K562 (cell line): ENCODE measurements at regions not wholly inside any gene's neighbourhood (a gene's known extent, or its start where the extent isn't known, plus 50 kb on each side); places are given as distances from the start of the nearest gene placed in this dataset.

ENCODE experiments used
- FOXM1 ChIP-seq, 2 experiments: fragments of 450-650 bp in 1 of 2; sonication (generic) in 1 of 2; formaldehyde crosslinking in 1 of 2; IDR thresholded peaks; 2 replicates each; pipeline versions ENCODE4 v1.6.1 to v1.9.0; 2017 to 2022; ENCODE audit warnings: low read depth in 2 of 2, mild to moderate bottlenecking in 2 of 2, missing genetic modification reagents in 1 of 2, moderate library complexity in 1 of 2
- HDAC8 ChIP-seq: fragments of 450-650 bp; IDR thresholded peaks from 2 replicates; pipeline ENCODE4 v1.6.1; 2016; ENCODE audit warnings: mild to moderate bottlenecking, missing genetic modification characterization, moderate library complexity, missing compliant biosample characterization
- HNRNPL ChIP-seq: fragments of 200-400 bp; formaldehyde crosslinking; IDR thresholded peaks from 2 replicates; pipeline ENCODE4 v1.6.1; 2017; ENCODE audit warnings: low read depth, mild to moderate bottlenecking, low read length
- MYC ChIP-seq, 2 experiments: fragments of 250-450 bp in 1 of 2; sonication (Bioruptor Pico) in 1 of 2; IDR thresholded peaks; 2 replicates each; pipeline versions ENCODE4 v1.5.1 to v1.6.1; 2012 to 2021; ENCODE audit warnings: low read depth in 2 of 2, borderline replicate concordance in 1 of 2, improper control_type of control experiment in 1 of 2, low read length in 1 of 2, mild to moderate bottlenecking in 1 of 2, moderate library complexity in 1 of 2
- PHF8 ChIP-seq: fragments of 200-600 bp; sonication (generic); IDR thresholded peaks from 2 replicates; pipeline ENCODE4 v1.6.1; 2012; ENCODE audit warnings: mixed run types, mild to moderate bottlenecking, inconsistent platforms, low read length, moderate library complexity, borderline replicate concordance
- POLR2AphosphoS5 ChIP-seq: IDR thresholded peaks from 2 replicates; pipeline ENCODE4 v1.6.1; 2011; ENCODE audit warnings: mild to moderate bottlenecking, low read depth, low read length, moderate library complexity; ENCODE audit not compliant: control insufficient read depth, insufficient read depth
- RNF2 ChIP-seq: sonication (generic); IDR thresholded peaks from 2 replicates; pipeline ENCODE4 v1.6.1; 2016
- SREBF2 ChIP-seq: sonication (generic); formaldehyde crosslinking; IDR thresholded peaks from 2 replicates; pipeline ENCODE4 v1.4.0; 2020; ENCODE audit warnings: mild to moderate bottlenecking, missing genetic modification reagents
- VEZF1 ChIP-seq: fragments of 200-800 bp; sonication (Bioruptor generic); IDR thresholded peaks from 2 replicates; pipeline ENCODE4 v1.6.1; 2017; ENCODE audit warnings: missing genetic modification characterization, missing compliant biosample characterization
- ZNF146 ChIP-seq: IDR thresholded peaks from one replicate; pipeline ENCODE4 v1.6.1; 2018; ENCODE audit warnings: missing compliant biosample characterization; ENCODE audit not compliant: unreplicated experiment
- ZNF282 ChIP-seq: sonication (generic); formaldehyde crosslinking; IDR thresholded peaks from 2 replicates; pipeline ENCODE4 v1.8.1; 2023; ENCODE audit warnings: missing genetic modification reagents
- ZNF41 ChIP-seq: fragments of 250-450 bp; sonication (Bioruptor Pico); conservative IDR thresholded peaks from 2 replicates; pipeline ENCODE4 v1.4.0; 2020; ENCODE audit warnings: mild to moderate bottlenecking
- TF ChIP-seq, protein P1 (sequence below): fragments of 250-450 bp; sonication (Bioruptor Pico); IDR thresholded peaks from 2 replicates; pipeline ENCODE4 v1.4.0; 2020; ENCODE audit warnings: mild to moderate bottlenecking
- TF ChIP-seq, protein P2 (sequence below), 2 experiments: IDR thresholded peaks; 2 replicates each; pipeline ENCODE4 v1.6.1; 2012; ENCODE audit warnings: improper control_type of control experiment in 2 of 2, low read depth in 2 of 2, low read length in 2 of 2, borderline replicate concordance in 1 of 2

GRCh38 chr5:40001796-40002195 is 577.0 kb upstream of the DAB2 start:
- TF ChIP-seq ZNF41 (CRISPR knock-in tag) (no peak), HNRNPL (no peak), PHF8 (no peak), RNF2 (no peak), POLR2AphosphoS5 (no peak), VEZF1 (CRISPR knock-in tag) (no peak), HDAC8 (tag) (no peak), SREBF2 (CRISPR knock-in tag) (no peak), FOXM1 (IDR thresholded peaks at IDR 0.05; ENCODE audit: low read depth) (no peak), FOXM1 (CRISPR knock-in tag; IDR thresholded peaks at IDR 0.05; ENCODE audit: low read depth) (no peak), ZNF146 (no peak), ZNF282 (CRISPR knock-in tag) (no peak), MYC (IDR thresholded peaks at IDR 0.05; ENCODE audit: low read depth, low read length) (no peak), MYC (CRISPR knock-in tag; IDR thresholded peaks at IDR 0.05; ENCODE audit: borderline replicate concordance, low read depth) (no peak)
- TF ChIP-seq, protein P1, sequence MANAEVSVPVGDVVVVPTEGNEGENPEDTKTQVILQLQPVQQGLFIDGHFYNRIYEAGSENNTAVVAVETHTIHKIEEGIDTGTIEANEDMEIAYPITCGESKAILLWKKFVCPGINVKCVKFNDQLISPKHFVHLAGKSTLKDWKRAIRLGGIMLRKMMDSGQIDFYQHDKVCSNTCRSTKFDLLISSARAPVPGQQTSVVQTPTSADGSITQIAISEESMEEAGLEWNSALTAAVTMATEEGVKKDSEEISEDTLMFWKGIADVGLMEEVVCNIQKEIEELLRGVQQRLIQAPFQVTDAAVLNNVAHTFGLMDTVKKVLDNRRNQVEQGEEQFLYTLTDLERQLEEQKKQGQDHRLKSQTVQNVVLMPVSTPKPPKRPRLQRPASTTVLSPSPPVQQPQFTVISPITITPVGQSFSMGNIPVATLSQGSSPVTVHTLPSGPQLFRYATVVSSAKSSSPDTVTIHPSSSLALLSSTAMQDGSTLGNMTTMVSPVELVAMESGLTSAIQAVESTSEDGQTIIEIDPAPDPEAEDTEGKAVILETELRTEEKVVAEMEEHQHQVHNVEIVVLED, result no peak
- TF ChIP-seq, protein P2, sequence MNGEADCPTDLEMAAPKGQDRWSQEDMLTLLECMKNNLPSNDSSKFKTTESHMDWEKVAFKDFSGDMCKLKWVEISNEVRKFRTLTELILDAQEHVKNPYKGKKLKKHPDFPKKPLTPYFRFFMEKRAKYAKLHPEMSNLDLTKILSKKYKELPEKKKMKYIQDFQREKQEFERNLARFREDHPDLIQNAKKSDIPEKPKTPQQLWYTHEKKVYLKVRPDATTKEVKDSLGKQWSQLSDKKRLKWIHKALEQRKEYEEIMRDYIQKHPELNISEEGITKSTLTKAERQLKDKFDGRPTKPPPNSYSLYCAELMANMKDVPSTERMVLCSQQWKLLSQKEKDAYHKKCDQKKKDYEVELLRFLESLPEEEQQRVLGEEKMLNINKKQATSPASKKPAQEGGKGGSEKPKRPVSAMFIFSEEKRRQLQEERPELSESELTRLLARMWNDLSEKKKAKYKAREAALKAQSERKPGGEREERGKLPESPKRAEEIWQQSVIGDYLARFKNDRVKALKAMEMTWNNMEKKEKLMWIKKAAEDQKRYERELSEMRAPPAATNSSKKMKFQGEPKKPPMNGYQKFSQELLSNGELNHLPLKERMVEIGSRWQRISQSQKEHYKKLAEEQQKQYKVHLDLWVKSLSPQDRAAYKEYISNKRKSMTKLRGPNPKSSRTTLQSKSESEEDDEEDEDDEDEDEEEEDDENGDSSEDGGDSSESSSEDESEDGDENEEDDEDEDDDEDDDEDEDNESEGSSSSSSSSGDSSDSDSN (IDR thresholded peaks at IDR 0.05; ENCODE audit: borderline replicate concordance in 1 of 2, low read depth in 2 of 2, low read length in 2 of 2), result no peak
